ENCODE measurements at regions not wholly inside any gene's neighbourhood (a gene's known extent, or its start where the extent isn't known, plus 50 kb on each side); places are given as distances from the start of the nearest gene placed in this dataset.

DNA sequence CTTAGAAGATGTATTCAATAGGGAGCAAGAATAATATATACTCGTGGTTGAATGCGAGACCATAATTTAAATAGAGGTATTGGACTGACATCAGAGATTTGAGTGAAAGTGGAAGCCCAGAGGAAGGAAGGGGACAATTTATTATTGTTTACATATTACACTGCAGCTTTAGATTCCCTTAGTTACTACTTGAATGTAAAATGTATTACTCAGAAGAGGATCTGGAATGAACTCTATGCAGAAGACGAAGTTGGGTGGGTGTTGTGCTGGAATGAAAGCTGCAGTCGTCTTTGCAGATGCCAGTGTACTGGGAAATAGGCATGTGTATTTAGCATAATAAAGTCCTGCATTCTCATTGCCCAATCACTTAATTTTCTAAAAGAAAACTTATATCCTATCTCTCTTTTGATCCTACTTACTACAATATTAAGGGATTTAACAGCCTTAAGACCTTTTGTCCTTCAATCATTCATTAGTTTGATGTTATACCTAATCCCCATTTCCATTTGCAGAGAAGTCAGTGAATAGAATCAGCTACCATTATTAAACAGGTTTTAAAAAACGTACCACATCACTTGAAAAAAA, 570.7 kb upstream of the WWC1 start:
- peak overlapping the region; percentile 35; the same call in 1 of the 2 replicates for H3K4me3 ChIP-seq
- H3K4me1 ChIP-seq (ENCODE audit: insufficient read depth) = peaks cover 48% of the 10 kb centered on the region
- DNase-seq = peak; percentile 80
- peak overlapping the region; percentile 68 for H3K9ac ChIP-seq
- H3K9me3 ChIP-seq (ENCODE audit: low read depth) = no peaks in the 10 kb centered on the region
- peaks cover 31% of the 10 kb centered on the region for H3F3A ChIP-seq (ENCODE audit: insufficient read depth)
- no peak for TF ChIP-seq EZH2phosphoT487 (IDR thresholded peaks at IDR 0.05; ENCODE audit: insufficient read depth, low read depth)
- no peak for TF ChIP-seq EZH2 (IDR thresholded peaks at IDR 0.05; ENCODE audit: insufficient read depth, poor library complexity, severe bottlenecking)
- peak overlapping the region; percentile 94 for H3K27ac ChIP-seq
- H3K79me2 ChIP-seq (ENCODE audit: insufficient read depth) = no peaks in the 10 kb centered on the region
- H3K4me2 ChIP-seq (ENCODE audit: unreplicated experiment) = peak overlapping the region; percentile 44
- WGBS, 2 experiments (ENCODE audit: low coverage in 1 of 2, low lambda C conversion rate in 2 of 2, missing lambda C conversion rate in 2 of 2) = 33 to 35% methylated on average over 5 of the region's 5 CpGs
- H3K27me3 ChIP-seq (replicated peaks; ENCODE audit: insufficient read depth) = no peaks in the 10 kb centered on the region
- H4K20me1 ChIP-seq (ENCODE audit: insufficient read depth) = no peaks in the 10 kb centered on the region
- no peaks in the 10 kb centered on the region for H3K36me3 ChIP-seq (ENCODE audit: low read depth)
- H2AFZ ChIP-seq = 0 out of 2 replicates have a peak overlapping the region, but pooled peaks have one; percentile 0
- no peaks in the 10 kb centered on the region for H3K9me2 ChIP-seq (ENCODE audit: insufficient read depth)
- in situ Hi-C loops (cut with MboI) = loop anchor here (10.0 kb wide), 1 partner anchor 94 kb away; no protein-coding TSS in a partner anchor

GRCh38 chr5:167721926-167722440, 569.5 kb upstream of the WWC1 start:
- WGBS, 2 experiments (ENCODE audit: low coverage in 1 of 2, low lambda C conversion rate in 2 of 2, missing lambda C conversion rate in 2 of 2) = 65% methylated on average over 3 of the region's 3 CpGs
- Histone ChIP-seq H3K9ac (no peak overlapping the region), H3K79me2 (ENCODE audit: insufficient read depth) (no peaks in the 10 kb centered on the region), H3F3A (ENCODE audit: insufficient read depth) (peaks cover 24% of the 10 kb centered on the region), H3K27ac (peak overlapping the region; percentile 94), H3K36me3 (ENCODE audit: low read depth) (no peaks in the 10 kb centered on the region), H3K27me3 (replicated peaks; ENCODE audit: insufficient read depth) (no peaks in the 10 kb centered on the region), H3K9me3 (ENCODE audit: low read depth) (no peaks in the 10 kb centered on the region), H2AFZ (no peak overlapping the region), H3K4me2 (ENCODE audit: unreplicated experiment) (no peak overlapping the region), H3K4me3 (no peak overlapping the region), H3K9me2 (ENCODE audit: insufficient read depth) (no peaks in the 10 kb centered on the region), H3K4me1 (ENCODE audit: insufficient read depth) (peaks cover 38% of the 10 kb centered on the region), H4K20me1 (ENCODE audit: insufficient read depth) (no peaks in the 10 kb centered on the region)
- in situ Hi-C loops (cut with MboI) = loop anchor here (10.0 kb wide), 1 partner anchor 93 kb away; no protein-coding TSS in a partner anchor
- no peak for DNase-seq
- no peak for TF ChIP-seq EZH2phosphoT487 (IDR thresholded peaks at IDR 0.05; ENCODE audit: insufficient read depth, low read depth)
- no peak for TF ChIP-seq EZH2 (IDR thresholded peaks at IDR 0.05; ENCODE audit: insufficient read depth, poor library complexity, severe bottlenecking)

DNA sequence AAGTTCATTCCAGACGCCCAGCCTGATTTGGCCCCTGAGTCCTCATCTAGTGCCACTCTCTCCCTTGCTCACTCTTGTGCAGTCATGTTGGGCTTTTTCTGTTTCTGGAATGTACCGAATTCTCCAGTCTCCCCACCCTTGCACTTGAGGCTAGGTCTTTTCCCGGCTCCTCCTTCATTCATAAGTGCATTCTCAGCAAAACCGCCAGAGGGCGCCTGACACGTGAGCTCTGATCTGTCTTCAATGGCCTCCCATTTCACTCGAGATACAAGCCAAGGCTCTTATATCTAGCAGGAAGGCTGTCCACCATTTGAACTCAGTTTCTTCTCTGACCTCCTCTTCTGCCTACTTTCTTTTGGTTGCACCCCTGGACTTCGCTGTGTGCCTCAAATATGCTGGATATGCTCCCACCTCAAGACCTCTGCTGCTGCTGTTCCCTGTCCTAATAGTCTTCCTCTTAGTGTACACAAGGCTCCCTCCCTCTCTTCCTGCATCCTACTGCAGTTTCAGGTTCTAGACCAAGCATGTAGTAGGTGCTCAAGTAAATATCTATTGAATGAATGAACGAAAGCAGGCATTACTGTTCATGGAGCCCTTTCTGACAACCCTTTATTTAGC, 568.1 kb upstream of the WWC1 start:
- Histone ChIP-seq H3K27me3 (replicated peaks; ENCODE audit: insufficient read depth) (no peaks in the 10 kb centered on the region), H3K9me2 (ENCODE audit: insufficient read depth) (no peaks in the 10 kb centered on the region), H3K79me2 (ENCODE audit: insufficient read depth) (no peaks in the 10 kb centered on the region), H3F3A (ENCODE audit: insufficient read depth) (peaks cover 24% of the 10 kb centered on the region), H4K20me1 (ENCODE audit: insufficient read depth) (no peaks in the 10 kb centered on the region), H3K4me2 (ENCODE audit: unreplicated experiment) (peak overlapping the region; percentile 20), H3K9me3 (ENCODE audit: low read depth) (no peaks in the 10 kb centered on the region), H3K9ac (0 out of 2 replicates have a peak overlapping the region, but pooled peaks have one; percentile 12), H3K36me3 (ENCODE audit: low read depth) (no peaks in the 10 kb centered on the region), H3K4me1 (ENCODE audit: insufficient read depth) (peaks cover 35% of the 10 kb centered on the region), H3K4me3 (no peak overlapping the region), H2AFZ (peak overlapping the region; percentile 13; the same call in 1 of the 2 replicates), H3K27ac (peak overlapping the region; percentile 39)
- no peak for TF ChIP-seq EZH2phosphoT487 (IDR thresholded peaks at IDR 0.05; ENCODE audit: insufficient read depth, low read depth)
- TF ChIP-seq EZH2 (IDR thresholded peaks at IDR 0.05; ENCODE audit: insufficient read depth, poor library complexity, severe bottlenecking) = no peak
- 24% methylated on average over 9 of the region's 9 CpGs for WGBS, 2 experiments (ENCODE audit: low coverage in 1 of 2, low lambda C conversion rate in 2 of 2, missing lambda C conversion rate in 2 of 2)
- in situ Hi-C loops (cut with MboI) = loop anchor here (10.0 kb wide), 1 partner anchor 91 kb away; no protein-coding TSS in a partner anchor
- DNase-seq = peak; percentile 79

DNA sequence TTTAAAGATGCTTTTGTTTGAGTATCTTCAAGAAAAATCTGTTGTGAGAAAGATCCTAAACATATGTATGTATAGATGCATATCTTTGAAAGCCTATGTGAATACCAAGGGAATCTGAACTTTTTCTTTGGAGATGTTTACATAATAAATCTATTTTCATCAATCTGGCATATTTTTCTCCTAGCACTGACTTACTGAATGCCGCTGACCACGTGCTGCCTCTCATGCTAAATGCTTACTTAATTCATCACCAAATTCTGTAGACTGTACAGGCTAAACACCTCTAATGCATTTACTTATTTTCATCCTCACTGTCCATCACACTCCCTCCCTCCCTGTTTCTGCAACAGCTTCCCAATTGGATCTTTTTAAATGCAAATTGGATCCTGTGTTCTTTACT, 566.2 kb upstream of the WWC1 start:
- DNase-seq = no peak
- in situ Hi-C loops (cut with MboI) = loop anchor here (10.0 kb wide), 1 partner anchor 90 kb away; no protein-coding TSS in a partner anchor

More for the DNA sequence above, 566.2 kb upstream of the WWC1 start:
- H3K9me3 ChIP-seq (ENCODE audit: low read depth) = no peaks in the 10 kb centered on the region
- no peaks in the 10 kb centered on the region for H3K9me2 ChIP-seq (ENCODE audit: insufficient read depth)
- no peaks in the 10 kb centered on the region for H4K20me1 ChIP-seq (ENCODE audit: insufficient read depth)
- WGBS, 2 experiments (ENCODE audit: low coverage in 1 of 2, low lambda C conversion rate in 2 of 2, missing lambda C conversion rate in 2 of 2) = 91 to 92% methylated on average over 2 of the region's 2 CpGs
- H3K9ac ChIP-seq = no peak overlapping the region
- H3F3A ChIP-seq (ENCODE audit: insufficient read depth) = peaks cover 27% of the 10 kb centered on the region
- H3K27ac ChIP-seq = no peak overlapping the region
- H3K36me3 ChIP-seq (ENCODE audit: low read depth) = no peaks in the 10 kb centered on the region
- no peak overlapping the region for H2AFZ ChIP-seq
- H3K4me3 ChIP-seq = no peak overlapping the region
- H3K4me2 ChIP-seq (ENCODE audit: unreplicated experiment) = no peak overlapping the region
- H3K79me2 ChIP-seq (ENCODE audit: insufficient read depth) = no peaks in the 10 kb centered on the region
- TF ChIP-seq EZH2 (IDR thresholded peaks at IDR 0.05; ENCODE audit: insufficient read depth, poor library complexity, severe bottlenecking) (no peak), EZH2phosphoT487 (IDR thresholded peaks at IDR 0.05; ENCODE audit: insufficient read depth, low read depth) (no peak)
- no peaks in the 10 kb centered on the region for H3K27me3 ChIP-seq (replicated peaks; ENCODE audit: insufficient read depth)
- peaks cover 41% of the 10 kb centered on the region for H3K4me1 ChIP-seq (ENCODE audit: insufficient read depth)
